Activated CD8-positive, alpha-beta T cell treated with anti-CD3 and anti-CD28 coated beads, Interleukin-2, amount 10 ng/mL, durations not matched to agents 7 days and 5 days (primary cell): ENCODE measurements at regions not wholly inside any gene's neighbourhood (a gene's known extent, or its start where the extent isn't known, plus 50 kb on each side); places are given as distances from the start of the nearest gene placed in this dataset.

Experiments
- ATAC-seq: fragments of 150-1000 bp; cut with Tn5 transposase; one replicate; pipeline ENCODE4 v1.10.0; 2021; ENCODE audit warnings: moderate library complexity
- CTCF ChIA-PET: fragments of 350-600 bp; sonication (Branson Sonifier 250); formaldehyde crosslinking; loops from one replicate; lab custom pipeline; 2021; ENCODE audit warnings: antibody characterized with exemption; lab: Charles Lee
- POLR2A ChIA-PET: fragments of 350-600 bp; sonication (Branson Sonifier 250); formaldehyde crosslinking; loops from one replicate; lab custom pipeline; 2021; ENCODE audit warnings: antibody characterized with exemption; lab: Charles Lee
- DNase-seq: peaks from one replicate; pipeline ENCODE4 v3.0.0-alpha.2; 2020
- H3K27ac Mint-ChIP-seq: one replicate; pipeline ENCODE4 v1.8.0; 2021; ENCODE audit warnings: mild to moderate bottlenecking, mixed read lengths
- H3K27me3 Mint-ChIP-seq: one replicate; pipeline ENCODE4 v1.8.0; 2021; ENCODE audit warnings: low read depth, mixed read lengths
- H3K36me3 Mint-ChIP-seq: one replicate; pipeline ENCODE4 v1.8.0; 2021; ENCODE audit warnings: low read depth, mixed read lengths
- H3K4me1 Mint-ChIP-seq: one replicate; pipeline ENCODE4 v1.8.0; 2021; ENCODE audit warnings: low read depth, mixed read lengths
- H3K4me3 Mint-ChIP-seq: one replicate; pipeline ENCODE4 v1.8.0; 2021; ENCODE audit warnings: mild to moderate bottlenecking, mixed read lengths
- H3K9me3 Mint-ChIP-seq: one replicate; pipeline ENCODE4 v1.8.0; 2022; ENCODE audit warnings: mixed read lengths; ENCODE audit not compliant: insufficient read depth

DNA sequence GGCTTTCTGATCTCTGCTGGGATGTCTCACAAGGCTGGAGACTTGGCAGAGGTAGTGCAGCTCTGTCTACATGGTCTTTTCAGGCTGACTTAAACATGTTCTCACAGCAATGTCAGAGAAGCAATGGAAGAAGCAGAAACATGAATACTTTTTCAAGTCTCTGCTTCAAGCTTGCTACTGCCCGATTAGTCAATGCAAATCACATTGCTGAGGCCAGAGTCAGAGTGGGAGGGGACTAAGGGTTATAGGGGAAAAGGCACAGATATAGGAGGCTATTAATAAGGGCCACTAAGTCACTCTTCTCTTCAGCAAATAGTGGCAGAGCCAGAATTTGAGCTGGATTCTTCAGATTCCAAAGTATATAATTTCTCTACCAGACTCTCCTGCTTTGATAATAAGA is 390.5 kb downstream of the TMEM135 start:
- no peaks in the 10 kb centered on the region for H3K36me3 Mint-ChIP-seq
- DNase-seq = no peak
- no peak overlapping the region for H3K27ac Mint-ChIP-seq
- H3K9me3 Mint-ChIP-seq = no peaks in the 10 kb centered on the region
- H3K27me3 Mint-ChIP-seq = peaks cover 2% of the 10 kb centered on the region
- no peak for ATAC-seq
- ChIA-PET CTCF (no interaction called here), POLR2A (no interaction called here)
- no peaks in the 10 kb centered on the region for H3K4me1 Mint-ChIP-seq
- no peak overlapping the region for H3K4me3 Mint-ChIP-seq

DNA sequence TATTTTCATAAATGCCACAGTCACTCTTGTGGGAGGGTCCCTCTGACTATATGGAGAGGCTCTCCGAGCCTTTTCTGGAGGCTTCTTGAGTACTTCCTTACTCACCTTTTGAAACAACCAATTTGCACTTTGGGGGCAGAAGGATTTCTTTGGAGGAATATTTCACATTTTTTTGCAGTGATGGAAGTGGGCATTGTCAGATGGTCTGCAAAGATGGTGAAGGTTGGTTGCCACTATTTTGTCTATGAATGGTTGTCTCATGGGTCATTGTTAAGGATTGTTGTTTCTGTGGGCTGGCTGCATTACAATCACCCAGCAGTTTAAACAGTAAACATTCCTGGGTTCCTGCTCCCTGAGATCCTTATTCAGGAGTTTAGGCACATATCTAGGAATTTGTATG is 388.2 kb downstream of the TMEM135 start:
- no peaks in the 10 kb centered on the region for H3K4me1 Mint-ChIP-seq
- H3K36me3 Mint-ChIP-seq = no peaks in the 10 kb centered on the region
- H3K27me3 Mint-ChIP-seq = peaks cover 2% of the 10 kb centered on the region
- no peak overlapping the region for H3K27ac Mint-ChIP-seq
- ATAC-seq = no peak
- no peaks in the 10 kb centered on the region for H3K9me3 Mint-ChIP-seq
- POLR2A ChIA-PET = no interaction called here
- DNase-seq = no peak
- CTCF ChIA-PET = no interaction called here
- no peak overlapping the region for H3K4me3 Mint-ChIP-seq

DNA sequence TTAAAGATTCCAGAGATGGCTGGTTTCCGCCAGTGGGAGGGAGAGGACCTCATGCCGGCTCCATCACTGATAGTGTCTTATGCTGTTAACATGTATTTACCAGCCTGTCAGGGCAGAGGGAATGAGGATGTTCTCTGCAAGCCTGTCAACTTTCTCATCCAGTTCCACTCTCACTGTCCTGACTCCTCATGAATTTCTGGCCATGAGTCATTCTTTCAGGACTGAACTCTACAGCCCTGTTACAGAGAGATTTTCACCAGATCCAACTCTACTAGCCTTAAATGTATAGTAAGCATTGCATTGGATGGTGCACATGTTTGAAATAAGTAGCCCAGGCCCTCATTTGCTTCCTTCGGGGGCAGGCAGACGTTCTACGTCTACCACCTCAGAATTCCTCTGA is 387.7 kb downstream of the TMEM135 start:
- ATAC-seq = no peak
- H3K27ac Mint-ChIP-seq = no peak overlapping the region
- no peaks in the 10 kb centered on the region for H3K4me1 Mint-ChIP-seq
- POLR2A ChIA-PET = no interaction called here
- H3K4me3 Mint-ChIP-seq = no peak overlapping the region
- no peaks in the 10 kb centered on the region for H3K36me3 Mint-ChIP-seq
- DNase-seq = no peak
- H3K9me3 Mint-ChIP-seq = no peaks in the 10 kb centered on the region
- H3K27me3 Mint-ChIP-seq = peaks cover 2% of the 10 kb centered on the region
- CTCF ChIA-PET = interaction anchor here (8.4 kb wide), 1 partner anchor 71 kb away, joined by 83 read pairs; no protein-coding TSS in a partner anchor

DNA sequence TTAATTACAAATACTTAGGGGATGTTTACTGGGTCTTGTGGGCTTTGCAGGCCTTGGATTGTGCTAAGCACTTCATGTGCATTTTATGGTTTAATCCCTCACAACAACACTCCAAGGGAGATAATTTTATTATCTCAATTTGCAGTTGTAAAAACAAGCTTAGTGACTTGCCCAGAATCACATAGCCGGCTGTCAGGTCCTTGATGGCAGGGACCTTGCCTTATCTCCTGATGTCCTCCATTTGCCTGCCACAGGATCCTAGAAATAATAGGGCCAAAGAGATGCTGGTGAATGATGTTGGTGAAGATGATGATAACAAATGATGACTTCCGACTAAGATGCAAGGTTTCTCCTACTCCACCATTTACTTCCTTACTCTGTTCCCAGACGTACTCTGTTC is 385.4 kb downstream of the TMEM135 start:
- ATAC-seq (no peak), DNase-seq (no peak)
- Mint-ChIP-seq H3K4me3 (no peak overlapping the region), H3K36me3 (no peaks in the 10 kb centered on the region), H3K27me3 (no peaks in the 10 kb centered on the region), H3K27ac (no peak overlapping the region), H3K4me1 (no peaks in the 10 kb centered on the region), H3K9me3 (no peaks in the 10 kb centered on the region)
- ChIA-PET POLR2A (no interaction called here), CTCF (interaction anchor here (1.1 to 8.4 kb wide), 3 partner anchors 12 to 69 kb away, joined by 3 to 83 read pairs (median 5); no protein-coding TSS in a partner anchor)

DNA sequence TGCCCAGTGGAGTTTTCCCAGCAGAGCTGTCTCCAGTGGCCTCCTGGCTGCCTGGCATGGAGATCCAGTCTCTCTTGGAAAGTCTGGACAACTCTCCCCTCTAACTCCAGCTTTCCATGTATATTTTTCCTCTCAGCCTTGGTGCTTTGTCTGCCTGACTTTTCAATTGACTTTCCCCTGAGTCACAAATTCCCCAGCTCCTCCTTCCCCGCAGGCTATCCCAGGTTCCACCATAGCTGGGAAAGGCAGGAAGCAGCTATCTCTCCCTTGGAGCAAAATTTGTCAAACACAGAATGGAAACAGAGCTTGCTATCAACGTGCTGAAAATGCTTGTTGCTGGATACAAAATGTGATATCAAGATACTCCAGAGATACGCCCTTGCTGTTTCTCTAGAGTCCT is 384.8 kb downstream of the TMEM135 start:
- no peak overlapping the region for H3K27ac Mint-ChIP-seq

DNA sequence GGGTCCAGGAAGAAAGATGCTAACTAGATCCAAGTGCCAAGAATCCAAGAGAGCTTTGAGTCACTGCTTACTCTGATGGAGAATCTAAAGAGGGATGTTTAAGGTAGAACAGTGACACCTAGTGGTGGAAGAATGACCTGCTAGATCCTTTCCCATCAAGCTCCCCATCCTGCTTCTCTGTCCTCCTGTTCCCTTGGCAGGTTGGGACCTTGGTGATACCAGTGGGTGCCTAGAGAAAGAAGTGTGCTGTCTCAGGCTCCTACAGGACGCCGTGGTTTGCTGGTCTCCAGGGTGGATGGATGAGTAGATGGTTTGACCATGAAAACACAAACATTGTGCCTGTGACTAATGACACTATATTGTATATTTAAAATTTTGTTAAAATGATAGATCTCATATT is 383.7 kb downstream of the TMEM135 start:
- no peaks in the 10 kb centered on the region for H3K27me3 Mint-ChIP-seq
- ATAC-seq = no peak
- H3K4me1 Mint-ChIP-seq = no peaks in the 10 kb centered on the region
- no peaks in the 10 kb centered on the region for H3K9me3 Mint-ChIP-seq
- ChIA-PET POLR2A (no interaction called here), CTCF (interaction anchor here (0.6 to 8.4 kb wide), 18 partner anchors 9 to 487 kb away, joined by 3 to 83 read pairs (median 6); no protein-coding TSS in a partner anchor)
- H3K4me3 Mint-ChIP-seq = no peak overlapping the region
- H3K27ac Mint-ChIP-seq = no peak overlapping the region
- H3K36me3 Mint-ChIP-seq = no peaks in the 10 kb centered on the region
- peak; percentile 48 for DNase-seq

More for the DNA sequence above, 384.8 kb downstream of the TMEM135 start:
- no peaks in the 10 kb centered on the region for H3K36me3 Mint-ChIP-seq
- ChIA-PET POLR2A (no interaction called here), CTCF (interaction anchor here (1.1 to 8.4 kb wide), 3 partner anchors 21 to 484 kb away, joined by 3 to 83 read pairs (median 11); no protein-coding TSS in a partner anchor)
- H3K27me3 Mint-ChIP-seq = no peaks in the 10 kb centered on the region
- no peaks in the 10 kb centered on the region for H3K9me3 Mint-ChIP-seq
- no peak for DNase-seq
- H3K4me3 Mint-ChIP-seq = no peak overlapping the region
- H3K4me1 Mint-ChIP-seq = no peaks in the 10 kb centered on the region
- no peak for ATAC-seq

DNA sequence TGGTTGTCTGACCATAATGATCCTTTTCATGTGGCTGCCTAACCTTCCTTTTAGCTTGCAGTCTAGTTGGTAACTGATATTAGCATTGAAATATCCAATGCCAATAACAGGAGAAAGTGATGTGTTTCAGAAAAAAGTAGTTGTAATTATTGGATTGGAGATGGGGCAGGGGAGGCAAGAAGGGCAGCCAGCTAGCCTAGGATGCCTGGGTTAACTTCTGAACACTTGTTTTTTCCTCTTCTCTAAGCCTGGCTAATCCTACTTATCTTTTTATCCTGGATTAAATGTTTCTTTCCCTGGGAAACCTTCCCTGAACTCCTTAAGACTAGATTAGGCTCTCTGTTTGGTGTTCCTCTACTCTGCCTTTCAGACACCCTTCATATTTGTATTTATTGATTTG is 380.2 kb downstream of the TMEM135 start:
- no peaks in the 10 kb centered on the region for H3K36me3 Mint-ChIP-seq
- ATAC-seq (no peak), DNase-seq (no peak)
- H3K4me3 Mint-ChIP-seq = no peak overlapping the region
- POLR2A ChIA-PET = interaction anchor here (0.6 kb wide), 1 partner anchor 634 kb away, joined by 5 read pairs; no protein-coding TSS in a partner anchor
- H3K27me3 Mint-ChIP-seq = peaks cover 2% of the 10 kb centered on the region
- H3K4me1 Mint-ChIP-seq = no peaks in the 10 kb centered on the region
- H3K9me3 Mint-ChIP-seq = no peaks in the 10 kb centered on the region
- no peak overlapping the region for H3K27ac Mint-ChIP-seq
- CTCF ChIA-PET = interaction anchor here (8.4 kb wide), 1 partner anchor 64 kb away, joined by 83 read pairs; no protein-coding TSS in a partner anchor

DNA sequence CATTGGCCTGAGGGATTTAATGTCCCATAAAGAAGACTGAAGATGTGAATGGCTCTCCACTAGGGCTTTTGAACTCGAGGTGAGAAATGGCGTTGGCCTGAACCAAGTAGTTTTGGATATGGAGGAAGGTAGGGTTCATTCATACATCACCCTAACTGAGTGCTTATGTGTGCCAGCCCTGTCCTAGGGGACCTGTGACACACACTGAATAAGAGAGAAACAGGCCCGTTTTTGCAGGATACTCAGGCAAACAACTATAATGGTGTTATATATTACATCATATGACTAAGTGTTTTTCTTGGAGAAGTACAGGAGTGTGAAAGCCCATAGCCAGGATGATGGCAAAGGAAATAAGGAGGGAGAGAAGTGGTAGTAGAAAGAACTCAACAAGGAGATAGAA is 368.1 kb downstream of the TMEM135 start:
- no peak overlapping the region for H3K27ac Mint-ChIP-seq

DNA sequence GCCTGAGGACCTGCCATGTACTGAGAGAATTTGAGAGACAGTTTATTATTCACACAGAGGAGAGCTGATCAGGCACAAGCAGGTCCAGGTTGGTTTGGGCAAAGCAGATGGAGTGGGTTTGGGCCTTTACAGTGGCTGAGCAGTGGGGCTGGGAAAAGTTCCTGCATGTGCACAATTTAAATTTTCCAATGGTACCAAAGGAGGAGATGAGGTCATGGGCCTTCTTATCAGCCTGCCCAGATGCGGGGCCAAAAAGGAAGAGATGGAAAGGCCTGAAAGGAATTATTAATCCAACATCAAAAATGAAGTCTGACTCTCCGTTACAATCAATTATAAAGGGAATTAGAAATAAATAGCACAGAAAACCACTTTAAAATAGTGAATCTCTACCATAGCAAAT is 367.6 kb downstream of the TMEM135 start:
- ChIA-PET CTCF (no interaction called here), POLR2A (no interaction called here)
- ATAC-seq (no peak), DNase-seq (no peak)
- H3K27me3 Mint-ChIP-seq = no peaks in the 10 kb centered on the region
- H3K27ac Mint-ChIP-seq = no peak overlapping the region
- H3K9me3 Mint-ChIP-seq = no peaks in the 10 kb centered on the region
- no peaks in the 10 kb centered on the region for H3K36me3 Mint-ChIP-seq
- H3K4me3 Mint-ChIP-seq = no peak overlapping the region
- no peaks in the 10 kb centered on the region for H3K4me1 Mint-ChIP-seq

More for the DNA sequence above, 368.1 kb downstream of the TMEM135 start:
- ChIA-PET POLR2A (no interaction called here), CTCF (no interaction called here)
- Mint-ChIP-seq H3K4me1 (no peaks in the 10 kb centered on the region), H3K36me3 (no peaks in the 10 kb centered on the region), H3K4me3 (no peak overlapping the region), H3K9me3 (no peaks in the 10 kb centered on the region), H3K27me3 (no peaks in the 10 kb centered on the region)
- ATAC-seq (no peak), DNase-seq (no peak)

DNA sequence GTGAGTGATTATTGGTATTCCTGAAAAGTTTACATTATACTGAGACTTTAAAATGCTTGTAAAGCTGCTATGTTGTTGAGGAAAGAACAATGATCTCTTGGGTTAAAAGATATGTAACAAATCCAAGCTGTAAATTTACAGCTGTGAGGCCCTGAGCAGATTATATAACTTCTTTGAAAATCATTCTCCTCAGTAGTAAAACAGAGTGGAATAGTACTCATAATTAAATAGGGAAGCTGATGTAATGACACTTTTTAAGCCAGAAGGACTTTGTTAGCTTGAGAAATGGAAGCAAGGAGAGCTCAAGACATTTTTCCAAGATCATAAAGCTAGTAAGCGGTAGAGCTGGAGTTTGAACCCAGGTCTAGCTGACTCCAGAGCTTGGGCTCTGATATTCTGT is 363.9 kb downstream of the TMEM135 start:
- ChIA-PET POLR2A (no interaction called here), CTCF (interaction anchor here (1.2 to 1.8 kb wide), 4 partner anchors 19 to 50 kb away, joined by 3 to 7 read pairs (median 4); no protein-coding TSS in a partner anchor)
- no peak overlapping the region for H3K4me3 Mint-ChIP-seq

DNA sequence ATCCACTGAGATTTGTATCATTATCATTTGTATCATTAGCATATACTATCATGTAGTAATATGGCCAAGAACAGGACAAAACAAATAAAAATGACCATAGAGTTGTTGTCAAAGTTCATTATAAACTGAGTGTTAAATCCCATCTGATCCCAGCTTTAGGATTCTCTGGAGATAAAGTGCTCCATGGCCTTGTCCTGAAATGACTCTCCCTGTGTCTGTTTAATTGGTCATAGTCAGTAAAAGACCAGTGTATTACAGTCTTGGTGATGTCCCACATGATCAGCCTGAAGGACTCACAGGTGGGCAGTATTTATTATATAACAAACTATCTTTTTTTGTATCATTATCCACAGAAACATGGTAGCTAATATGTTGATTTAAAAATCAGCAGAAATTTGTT is 361.6 kb downstream of the TMEM135 start:
- POLR2A ChIA-PET = no interaction called here
- no peaks in the 10 kb centered on the region for H3K9me3 Mint-ChIP-seq
- CTCF ChIA-PET = interaction anchor here (1.4 kb wide), 1 partner anchor 22 kb away, joined by 9 read pairs; no protein-coding TSS in a partner anchor
- DNase-seq (no peak), ATAC-seq (no peak)
- no peak overlapping the region for H3K27ac Mint-ChIP-seq
- H3K36me3 Mint-ChIP-seq = no peaks in the 10 kb centered on the region
- peaks cover 6% of the 10 kb centered on the region for H3K27me3 Mint-ChIP-seq
- H3K4me3 Mint-ChIP-seq = no peak overlapping the region
- no peaks in the 10 kb centered on the region for H3K4me1 Mint-ChIP-seq

More for the DNA sequence above, 363.9 kb downstream of the TMEM135 start:
- peaks cover 6% of the 10 kb centered on the region for H3K27me3 Mint-ChIP-seq
- DNase-seq = no peak
- no peak for ATAC-seq
- H3K36me3 Mint-ChIP-seq = no peaks in the 10 kb centered on the region
- H3K27ac Mint-ChIP-seq = no peak overlapping the region
- H3K4me1 Mint-ChIP-seq = no peaks in the 10 kb centered on the region
- H3K9me3 Mint-ChIP-seq = no peaks in the 10 kb centered on the region

DNA sequence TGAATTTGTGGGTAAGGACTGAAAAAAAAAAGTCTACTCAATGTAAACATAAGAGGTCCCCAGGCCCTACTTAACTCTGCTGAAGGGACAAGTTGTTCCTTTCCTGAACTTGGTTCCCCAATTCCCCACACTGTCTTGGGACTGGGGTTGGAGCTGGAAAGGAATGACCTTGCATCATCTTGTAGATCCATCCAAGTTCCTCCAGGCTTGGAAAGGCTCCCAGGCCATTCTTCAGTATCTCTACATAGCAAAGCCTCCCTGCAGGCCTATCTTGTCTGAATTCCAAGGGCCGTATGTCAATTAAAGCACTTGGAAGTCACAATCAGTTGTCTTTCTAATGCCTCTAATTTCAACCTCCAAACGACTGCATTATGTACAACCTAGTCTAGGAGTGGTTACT is 361.2 kb downstream of the TMEM135 start:
- ATAC-seq = no peak
- Mint-ChIP-seq H3K27me3 (peaks cover 6% of the 10 kb centered on the region), H3K36me3 (no peaks in the 10 kb centered on the region), H3K4me1 (no peaks in the 10 kb centered on the region), H3K9me3 (no peaks in the 10 kb centered on the region), H3K27ac (no peak overlapping the region), H3K4me3 (no peak overlapping the region)
- POLR2A ChIA-PET = no interaction called here
- no peak for DNase-seq
- CTCF ChIA-PET = interaction anchor here (1.4 kb wide), 1 partner anchor 22 kb away, joined by 9 read pairs; no protein-coding TSS in a partner anchor
